DMS114 treated with DMSO at 0.1 percent for 48 hours (cell line): ENCODE measurements at regions not wholly inside any gene's neighbourhood (a gene's known extent, or its start where the extent isn't known, plus 50 kb on each side); places are given as distances from the start of the nearest gene placed in this dataset.

Experiments
- DNase-seq: peaks from one replicate; lab custom pipeline; 2025; ENCODE audit not compliant: unreplicated experiment; lab: John Stamatoyannopoulos, UW

GRCh38 chr4:114163051-114163450, 183.6 kb upstream of the ARSJ start:
- no peak for DNase-seq

GRCh38 chr4:114173968-114174367, 194.5 kb upstream of the ARSJ start:
- no peak for DNase-seq

GRCh38 chr4:114177628-114178027, 198.2 kb upstream of the ARSJ start:
- no peak for DNase-seq

- DNase-seq = no peak
These were observed 198.9 kb upstream of the ARSJ start for GRCh38 chr4:114178392-114178791.

DNA sequence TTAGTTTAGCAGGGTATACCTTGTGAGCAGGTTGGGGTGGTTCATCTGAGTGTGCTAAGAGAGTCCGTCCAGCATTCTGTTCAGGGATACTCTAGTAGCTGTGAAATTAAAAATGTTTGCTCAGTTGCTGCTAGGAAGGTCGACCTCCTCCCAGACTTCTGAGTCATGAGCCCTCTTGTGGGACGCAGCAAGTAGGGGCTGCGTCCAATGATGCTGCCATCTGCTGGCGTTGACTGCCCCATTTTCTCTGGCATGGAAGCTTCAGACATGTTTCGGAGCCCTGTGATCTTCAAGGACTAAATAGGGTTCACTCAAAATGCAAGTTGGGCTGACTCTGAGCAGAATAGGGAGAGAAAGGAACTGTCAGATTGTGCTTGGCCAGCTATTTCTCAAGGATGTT, 201.0 kb upstream of the ARSJ start:
- no peak for DNase-seq

DNA sequence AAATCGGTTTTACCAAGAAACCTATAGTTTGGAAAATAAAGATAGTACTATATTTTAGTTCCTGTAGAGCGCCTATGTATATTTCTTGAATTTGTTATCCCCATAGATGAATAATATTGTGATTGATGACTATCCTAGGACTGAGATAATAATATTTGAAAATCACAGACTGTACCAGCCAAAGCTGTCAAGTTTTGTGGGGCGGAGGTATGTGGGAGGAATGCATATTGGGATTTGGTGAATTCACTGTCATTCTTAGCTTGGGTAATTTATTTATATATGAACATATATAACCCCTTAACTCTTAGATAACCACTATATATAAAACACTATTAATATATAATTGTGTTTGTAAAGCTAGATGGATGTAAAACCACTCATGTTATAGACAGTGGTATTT, 205.5 kb upstream of the ARSJ start:
- DNase-seq = no peak

GRCh38 chr4:114187592-114187991, 208.1 kb upstream of the ARSJ start:
- no peak for DNase-seq

GRCh38 chr4:114191496-114191895, 212.0 kb upstream of the ARSJ start:
- DNase-seq = no peak

DNA sequence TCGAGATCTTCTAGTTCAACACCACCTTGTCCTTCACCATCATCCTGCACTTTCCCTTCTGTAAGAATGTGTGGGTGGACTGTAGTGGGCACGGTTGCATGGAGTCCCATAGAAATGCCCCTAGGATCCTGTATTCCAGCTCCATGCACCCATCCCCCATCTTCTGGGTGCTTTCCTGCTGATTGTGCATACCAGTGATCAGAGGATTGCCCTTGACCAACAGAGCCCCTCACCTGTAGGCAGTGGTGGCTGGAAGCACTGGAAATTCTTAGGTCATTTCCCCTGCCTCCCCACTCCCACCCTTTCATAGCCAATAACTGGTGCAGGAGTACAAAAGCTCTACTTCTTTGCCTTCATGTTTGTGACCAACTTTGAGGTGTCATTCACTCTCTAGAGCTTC, 213.4 kb upstream of the ARSJ start:
- no peak for DNase-seq

DNA sequence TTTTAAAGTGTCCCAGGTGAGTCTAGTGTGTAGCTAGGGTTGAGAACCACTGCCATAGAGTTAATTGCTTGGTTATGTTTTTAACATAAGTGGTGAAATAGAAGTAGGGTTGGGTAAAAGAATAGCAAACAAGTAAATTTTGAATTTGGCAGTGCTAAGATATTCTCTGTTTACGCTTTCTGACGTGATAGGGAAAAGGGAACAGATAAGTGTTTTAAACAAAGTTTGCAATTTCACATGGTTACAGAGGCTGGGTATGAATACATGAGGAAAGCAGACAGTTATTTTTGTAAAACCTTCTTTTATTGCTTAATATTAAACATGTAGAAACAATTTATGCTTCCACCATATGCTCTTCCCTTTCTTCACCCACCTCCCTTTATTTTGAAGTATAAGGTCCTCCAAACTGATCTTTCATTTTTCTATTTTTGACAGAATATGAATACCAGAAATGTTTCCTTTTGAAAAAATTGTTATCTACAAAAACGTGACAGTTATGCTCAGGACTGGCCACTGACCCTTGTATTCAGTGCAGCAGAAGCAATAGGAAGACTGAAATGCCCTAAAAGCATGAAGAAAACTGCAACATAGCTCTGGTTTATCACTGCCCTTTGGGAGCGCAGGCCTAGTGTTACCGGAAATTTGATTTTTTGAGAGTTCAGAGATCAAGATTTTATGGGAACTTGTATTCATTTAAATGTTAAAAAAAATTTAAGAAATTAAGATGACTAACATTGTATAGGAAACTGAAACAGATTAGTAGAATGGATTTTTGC, 214.4 kb upstream of the ARSJ start:
- DNase-seq = no peak

GRCh38 chr4:114196606-114197005, 217.2 kb upstream of the ARSJ start:
- no peak for DNase-seq

DNA sequence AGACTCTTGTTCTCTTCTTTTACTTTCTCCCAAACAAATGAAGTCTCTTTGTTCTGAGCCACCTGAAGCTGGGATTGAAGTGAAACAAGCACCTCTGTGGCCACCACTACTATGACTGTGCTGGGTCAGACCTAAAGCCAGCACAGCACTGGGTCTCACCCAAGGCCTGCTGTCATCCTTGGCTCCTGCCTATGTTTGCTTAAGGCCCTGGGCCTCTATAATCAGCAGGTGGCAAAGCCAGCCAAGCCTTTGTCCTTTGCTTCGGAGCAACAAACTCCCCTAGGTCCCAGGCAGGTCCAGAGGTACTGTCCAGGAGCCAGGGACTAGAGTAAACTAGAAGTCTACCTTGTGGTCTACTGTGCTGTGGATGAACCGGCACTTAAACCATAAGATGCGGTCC, 220.6 kb upstream of the ARSJ start:
- no peak for DNase-seq

GRCh38 chr4:114205261-114205660, 225.8 kb upstream of the ARSJ start:
- no peak for DNase-seq

DNA sequence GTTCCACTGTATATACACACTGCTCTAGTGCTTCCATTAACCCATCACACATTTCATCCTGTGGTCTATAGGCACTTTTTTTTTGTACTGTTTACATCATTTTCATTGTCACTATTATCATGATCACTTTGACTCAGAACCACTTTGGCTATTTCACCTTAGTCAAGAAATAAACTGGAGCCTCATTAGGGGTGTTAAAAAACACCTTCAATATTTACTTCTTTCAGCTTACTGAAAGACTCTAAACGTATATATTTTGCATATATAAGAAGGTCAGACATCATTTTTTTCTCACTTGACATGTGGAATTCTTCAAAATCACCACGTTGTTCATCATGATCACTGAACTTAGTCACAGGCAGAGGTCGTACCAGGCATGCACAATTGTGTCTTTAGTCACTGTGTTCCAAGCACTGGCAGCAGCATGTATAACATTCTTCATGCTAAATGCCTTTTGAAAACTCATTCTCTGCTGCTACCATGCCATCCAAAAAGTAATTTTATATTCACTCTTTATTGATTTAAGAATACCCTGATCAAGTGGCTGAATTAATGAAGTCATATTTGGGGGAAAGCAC, 229.2 kb upstream of the ARSJ start:
- no peak for DNase-seq

DNA sequence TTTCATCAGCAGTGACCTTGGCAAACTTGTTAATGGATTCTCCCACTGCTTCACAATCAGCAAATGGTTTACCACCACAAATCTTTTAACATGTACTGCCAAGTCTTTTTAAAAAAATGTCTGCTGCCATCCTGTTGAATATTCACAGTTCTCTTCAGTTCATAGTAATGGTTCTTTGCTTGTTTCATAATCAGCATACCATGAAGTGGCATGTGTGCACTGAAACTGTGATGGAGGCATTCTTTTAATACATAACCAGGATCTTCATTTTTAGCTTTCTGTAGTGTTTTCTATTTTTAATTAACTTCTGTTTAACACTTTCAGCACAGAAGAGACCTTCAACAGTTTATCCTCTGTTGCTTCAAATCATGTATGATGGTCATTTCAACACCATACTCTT, 230.1 kb upstream of the ARSJ start:
- DNase-seq = no peak

GRCh38 chr4:114211556-114211955, 232.1 kb upstream of the ARSJ start:
- DNase-seq = no peak

DNA sequence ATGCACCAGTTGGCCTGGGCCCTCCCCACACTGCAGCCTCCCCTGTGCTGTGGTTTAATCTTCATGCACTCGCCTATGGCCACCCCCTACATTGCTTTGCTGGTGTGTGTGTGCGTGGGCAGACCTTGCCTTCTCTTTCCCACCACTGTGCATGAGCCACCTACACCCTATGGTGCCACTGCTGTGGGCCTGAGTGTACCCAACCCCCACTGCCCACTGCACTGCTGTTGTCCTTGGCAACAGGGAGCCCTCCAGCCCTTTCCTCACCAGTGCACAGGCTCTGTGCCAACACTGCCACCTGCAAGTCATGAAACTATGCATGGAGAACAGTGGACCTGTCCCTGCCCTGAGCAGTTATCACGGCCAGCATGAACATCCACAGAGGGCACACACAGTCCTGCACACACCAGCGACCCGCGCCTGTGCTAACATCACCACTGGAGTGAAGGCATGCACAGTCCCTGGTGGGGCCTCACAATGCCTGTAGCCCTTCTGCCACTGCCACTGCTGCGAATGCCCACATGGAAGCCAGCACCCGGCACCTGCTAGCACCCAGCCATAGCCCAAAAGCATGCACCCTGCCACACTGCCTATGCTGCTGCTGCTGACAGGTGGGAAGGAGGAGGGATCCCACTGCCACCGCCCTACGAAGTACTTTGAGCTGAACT, 237.8 kb upstream of the ARSJ start:
- no peak for DNase-seq

DNA sequence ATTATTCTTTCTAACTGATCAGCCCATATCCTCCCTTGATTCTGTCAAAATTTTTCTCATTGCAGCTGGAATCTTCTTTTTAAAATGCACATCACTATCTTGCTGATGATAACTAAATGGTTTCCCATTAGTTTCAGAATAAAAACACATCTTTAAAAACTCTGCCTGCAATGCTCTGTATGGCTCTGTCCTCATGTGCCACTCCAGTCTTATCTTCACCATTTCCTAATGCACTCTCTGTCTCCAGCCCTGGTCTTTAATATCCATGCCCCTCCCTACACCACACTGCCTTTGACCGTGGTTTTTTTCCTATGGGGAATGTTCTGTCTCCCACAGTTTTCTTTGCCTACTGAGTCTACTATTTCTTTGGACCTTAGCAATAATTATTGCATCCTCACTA, 244.1 kb upstream of the ARSJ start:
- DNase-seq = no peak

GRCh38 chr4:114225436-114225835, 246.0 kb upstream of the ARSJ start:
- no peak for DNase-seq

DNA sequence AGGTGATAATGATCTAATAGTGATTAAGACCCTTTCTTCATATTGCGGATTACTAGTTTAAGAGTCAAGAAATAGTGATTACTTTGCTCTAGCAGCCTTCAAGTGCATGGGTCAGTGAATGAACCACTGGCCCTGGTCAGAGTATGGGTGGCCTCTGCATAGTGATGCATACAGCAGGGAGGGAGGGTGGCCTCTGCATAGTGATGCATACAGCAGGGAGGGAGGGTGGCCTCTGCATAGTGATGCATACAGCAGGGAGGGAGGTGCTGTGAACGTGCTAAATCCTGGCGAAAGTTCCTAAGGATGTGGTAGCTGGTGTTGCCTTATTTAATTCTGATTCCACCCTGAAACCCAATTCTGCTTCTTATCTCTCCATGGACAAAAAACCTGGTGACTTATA, 246.7 kb upstream of the ARSJ start:
- no peak for DNase-seq

- DNase-seq = no peak
These were observed 247.7 kb upstream of the ARSJ start for GRCh38 chr4:114226968-114227760.

DNA sequence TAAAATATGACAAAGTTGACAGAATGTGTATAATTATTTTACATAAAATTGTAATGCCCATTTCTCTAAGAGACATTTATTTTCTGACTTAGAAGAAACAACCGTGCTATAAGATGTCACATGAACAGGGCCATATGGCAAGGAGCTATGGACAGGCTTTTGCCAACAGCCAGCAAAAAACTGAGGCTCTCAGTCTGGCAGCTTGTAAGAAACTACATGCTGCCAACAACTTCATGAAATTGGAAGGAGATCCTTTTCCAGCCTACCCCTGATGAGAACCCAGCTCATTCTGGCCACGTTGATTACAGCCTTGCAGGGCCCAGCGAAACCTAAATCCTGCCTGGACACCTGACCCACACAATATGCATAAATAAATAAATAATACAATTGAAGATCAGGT, 250.3 kb upstream of the ARSJ start:
- DNase-seq = no peak
